ENCODE measurements at regions not wholly inside any gene's neighbourhood (a gene's known extent, or its start where the extent isn't known, plus 50 kb on each side); places are given as distances from the start of the nearest gene placed in this dataset.

GRCh38 chr22:49721211-49721763 is 106.4 kb downstream of the BRD1 start:
- no peak for TF ChIP-seq CTCF (IDR thresholded peaks at IDR 0.05; ENCODE audit: low read depth, low read length, missing control alignments)
- H3K4me3 ChIP-seq (replicated peaks; ENCODE audit: low read depth, low read length) = no peak overlapping the region
- DNase-seq (ENCODE audit: extremely low read depth, low read depth) = no peak

GRCh38 chr22:49720279-49720959 is 107.3 kb downstream of the BRD1 start:
- DNase-seq (ENCODE audit: extremely low read depth, low read depth) = no peak
- no peak overlapping the region for H3K4me3 ChIP-seq (replicated peaks; ENCODE audit: low read depth, low read length)
- no peak for TF ChIP-seq CTCF (IDR thresholded peaks at IDR 0.05; ENCODE audit: low read depth, low read length, missing control alignments)

- DNase-seq (ENCODE audit: extremely low read depth, low read depth) = no peak
- H3K4me3 ChIP-seq (replicated peaks; ENCODE audit: low read depth, low read length) = no peak overlapping the region
- no peak for TF ChIP-seq CTCF (IDR thresholded peaks at IDR 0.05; ENCODE audit: low read depth, low read length, missing control alignments)
These were observed 108.6 kb downstream of the BRD1 start for GRCh38 chr22:49719046-49719445.

GRCh38 chr22:49718396-49718795 is 109.3 kb downstream of the BRD1 start:
- no peak for DNase-seq (ENCODE audit: extremely low read depth, low read depth)
- TF ChIP-seq CTCF (IDR thresholded peaks at IDR 0.05; ENCODE audit: low read depth, low read length, missing control alignments) = no peak
- no peak overlapping the region for H3K4me3 ChIP-seq (replicated peaks; ENCODE audit: low read depth, low read length)

GRCh38 chr22:49717322-49717919 is 110.3 kb downstream of the BRD1 start:
- no peak overlapping the region for H3K4me3 ChIP-seq (replicated peaks; ENCODE audit: low read depth, low read length)
- TF ChIP-seq CTCF (IDR thresholded peaks at IDR 0.05; ENCODE audit: low read depth, low read length, missing control alignments) = no peak
- DNase-seq (ENCODE audit: extremely low read depth, low read depth) = no peak

GRCh38 chr22:49716441-49716840 is 111.2 kb downstream of the BRD1 start:
- no peak for TF ChIP-seq CTCF (IDR thresholded peaks at IDR 0.05; ENCODE audit: low read depth, low read length, missing control alignments)
- no peak overlapping the region for H3K4me3 ChIP-seq (replicated peaks; ENCODE audit: low read depth, low read length)
- no peak for DNase-seq (ENCODE audit: extremely low read depth, low read depth)
